ENCODE measurements at regions not wholly inside any gene's neighbourhood (a gene's known extent, or its start where the extent isn't known, plus 50 kb on each side); places are given as distances from the start of the nearest gene placed in this dataset.
"Not testable (repeated sequence)": the region's sequence is repeated elsewhere in the genome, so short reads cannot be mapped to it uniquely, and the experiment has no call there.

- no peak for DNase-seq (ENCODE audit: low read depth in 2 of 2)
These were observed 260.8 kb downstream of the MIAT start for GRCh38 chr22:26918226-26918625.

GRCh38 chr22:26921726-26922125 lies 264.3 kb downstream of the MIAT start:
- no peak for DNase-seq (ENCODE audit: low read depth in 2 of 2)

GRCh38 chr22:26922806-26923205 lies 265.4 kb downstream of the MIAT start:
- DNase-seq (ENCODE audit: low read depth in 2 of 2) = no peak

GRCh38 chr22:26923531-26923930 lies 266.1 kb downstream of the MIAT start:
- no peak for DNase-seq (ENCODE audit: low read depth in 2 of 2)

GRCh38 chr22:26927821-26928220 lies 270.4 kb downstream of the MIAT start:
- no peak for DNase-seq (ENCODE audit: low read depth in 2 of 2)

GRCh38 chr22:26931471-26931870 lies 274.1 kb downstream of the MIAT start:
- DNase-seq (ENCODE audit: low read depth in 2 of 2) = no peak

GRCh38 chr22:26933105-26933590 lies 275.8 kb downstream of the MIAT start:
- no peak for DNase-seq (ENCODE audit: low read depth in 2 of 2)

- DNase-seq (ENCODE audit: low read depth in 2 of 2) = no peak
These were observed 279.8 kb downstream of the MIAT start for GRCh38 chr22:26937213-26937612.

GRCh38 chr22:26939466-26939865 lies 282.1 kb downstream of the MIAT start:
- no peak for DNase-seq (ENCODE audit: low read depth in 2 of 2)

GRCh38 chr22:26941896-26942636 lies 284.7 kb downstream of the MIAT start:
- no peak for DNase-seq (ENCODE audit: low read depth in 2 of 2)

- DNase-seq (ENCODE audit: low read depth in 2 of 2) = no peak
These were observed 285.2 kb downstream of the MIAT start for GRCh38 chr22:26942637-26942957.

GRCh38 chr22:26945565-26945964 lies 288.2 kb downstream of the MIAT start:
- DNase-seq (ENCODE audit: low read depth in 2 of 2) = no peak

GRCh38 chr22:26949193-26949592 lies 291.8 kb downstream of the MIAT start:
- no peak for DNase-seq (ENCODE audit: low read depth in 2 of 2)

- not testable (repeated sequence) for DNase-seq (ENCODE audit: low read depth in 2 of 2)
These were observed 293.8 kb downstream of the MIAT start for GRCh38 chr22:26951139-26951538.

GRCh38 chr22:26952004-26952403 lies 294.6 kb downstream of the MIAT start:
- DNase-seq (ENCODE audit: low read depth in 2 of 2) = no peak

- DNase-seq (ENCODE audit: low read depth in 2 of 2) = no peak
These were observed 295.1 kb downstream of the MIAT start for GRCh38 chr22:26952451-26953011.

GRCh38 chr22:26953012-26953883 lies 295.9 kb downstream of the MIAT start:
- no peak for DNase-seq (ENCODE audit: low read depth in 2 of 2)

- no peak for DNase-seq (ENCODE audit: low read depth in 2 of 2)
These were observed 299.0 kb downstream of the MIAT start for GRCh38 chr22:26956371-26956770.

GRCh38 chr22:26957176-26957575 lies 299.8 kb downstream of the MIAT start:
- no peak for DNase-seq (ENCODE audit: low read depth in 2 of 2)

- DNase-seq (ENCODE audit: low read depth in 2 of 2) = no peak
These were observed 300.5 kb downstream of the MIAT start for GRCh38 chr22:26957897-26958296.

- no peak for DNase-seq (ENCODE audit: low read depth in 2 of 2)
These were observed 301.0 kb downstream of the MIAT start for GRCh38 chr22:26958378-26958777.

GRCh38 chr22:26964642-26965041 lies 307.3 kb downstream of the MIAT start:
- no peak for DNase-seq (ENCODE audit: low read depth in 2 of 2)

- DNase-seq (ENCODE audit: low read depth in 2 of 2) = no peak
These were observed 309.9 kb downstream of the MIAT start for GRCh38 chr22:26967282-26967681.
